ENCODE measurements at regions not wholly inside any gene's neighbourhood (a gene's known extent, or its start where the extent isn't known, plus 50 kb on each side); places are given as distances from the start of the nearest gene placed in this dataset.

DNA sequence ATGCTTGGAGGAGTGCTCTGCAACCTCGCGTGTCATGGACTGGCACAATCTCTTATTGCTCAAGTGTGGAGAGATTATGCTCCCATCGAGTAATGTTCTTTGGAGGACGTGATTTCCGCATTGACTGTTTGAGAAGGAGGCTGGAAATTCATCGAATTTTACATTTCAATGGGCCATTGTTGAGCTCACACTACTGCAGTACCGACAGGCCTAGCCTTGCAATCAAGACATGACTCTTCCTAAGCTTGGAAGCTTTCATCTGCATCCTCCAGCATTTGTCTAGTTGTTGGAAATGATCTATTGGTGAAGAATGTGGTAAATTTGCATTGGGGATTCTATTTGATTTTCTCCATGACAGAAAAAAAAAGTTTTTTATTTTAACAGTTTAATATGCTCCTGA, 156.8 kb downstream of the FZD1 start:
- TF ChIP-seq, protein P1, sequence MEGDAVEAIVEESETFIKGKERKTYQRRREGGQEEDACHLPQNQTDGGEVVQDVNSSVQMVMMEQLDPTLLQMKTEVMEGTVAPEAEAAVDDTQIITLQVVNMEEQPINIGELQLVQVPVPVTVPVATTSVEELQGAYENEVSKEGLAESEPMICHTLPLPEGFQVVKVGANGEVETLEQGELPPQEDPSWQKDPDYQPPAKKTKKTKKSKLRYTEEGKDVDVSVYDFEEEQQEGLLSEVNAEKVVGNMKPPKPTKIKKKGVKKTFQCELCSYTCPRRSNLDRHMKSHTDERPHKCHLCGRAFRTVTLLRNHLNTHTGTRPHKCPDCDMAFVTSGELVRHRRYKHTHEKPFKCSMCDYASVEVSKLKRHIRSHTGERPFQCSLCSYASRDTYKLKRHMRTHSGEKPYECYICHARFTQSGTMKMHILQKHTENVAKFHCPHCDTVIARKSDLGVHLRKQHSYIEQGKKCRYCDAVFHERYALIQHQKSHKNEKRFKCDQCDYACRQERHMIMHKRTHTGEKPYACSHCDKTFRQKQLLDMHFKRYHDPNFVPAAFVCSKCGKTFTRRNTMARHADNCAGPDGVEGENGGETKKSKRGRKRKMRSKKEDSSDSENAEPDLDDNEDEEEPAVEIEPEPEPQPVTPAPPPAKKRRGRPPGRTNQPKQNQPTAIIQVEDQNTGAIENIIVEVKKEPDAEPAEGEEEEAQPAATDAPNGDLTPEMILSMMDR (IDR thresholded peaks at IDR 0.05), result no peak
- TF ChIP-seq POLR2A (IDR thresholded peaks at IDR 0.05) (no peak), EP300 (IDR thresholded peaks at IDR 0.05) (no peak), POLR2AphosphoS5 (IDR thresholded peaks at IDR 0.05) (no peak)

Data from suprapubic skin (tissue), 4 donors.